ENCODE measurements at regions not wholly inside any gene's neighbourhood (a gene's known extent, or its start where the extent isn't known, plus 50 kb on each side); places are given as distances from the start of the nearest gene placed in this dataset.

GRCh38 chr5:157914151-157914788 is 55.3 kb upstream of the CLINT1 start:
- no peaks in the 10 kb centered on the region for H3K9me3 ChIP-seq
- TF ChIP-seq CTCF (IDR thresholded peaks at IDR 0.05), result no peak
- no peaks in the 10 kb centered on the region for H3K27me3 ChIP-seq
- H3K36me3 ChIP-seq, result no peaks in the 10 kb centered on the region
- peak overlapping the region in 1 of 4 donors; percentile 57 for H3K27ac ChIP-seq
- FAIRE-seq, result no peak
- H3K4me1 ChIP-seq, result peaks cover 9 to 19% (median 16%) of the 10 kb centered on the region in 3 donors
- WGBS, 2 donors, result 52 to 56% methylated on average over 7 of the region's 7 CpGs
- no peak for DNase-seq
- ATAC-seq, result peak in 2 of 4 donors; percentile 22 to 38
- intact Hi-C loops (cut with DNase I), result no loop called here
- no peak overlapping the region for H3K4me3 ChIP-seq

GRCh38 chr5:157913575-157913974 is 54.6 kb upstream of the CLINT1 start:
- DNase-seq, result no peak
- 70 to 76% methylated on average over 2 of the region's 2 CpGs for WGBS, 2 donors
- H3K9me3 ChIP-seq, result no peaks in the 10 kb centered on the region
- peaks cover 9 to 19% (median 12%) of the 10 kb centered on the region in 3 donors for H3K4me1 ChIP-seq
- TF ChIP-seq CTCF (IDR thresholded peaks at IDR 0.05), result no peak
- H3K27ac ChIP-seq, result peak overlapping the region in 1 of 4 donors; percentile 46
- ATAC-seq, result no peak
- FAIRE-seq, result no peak
- intact Hi-C loops (cut with DNase I), result no loop called here
- no peaks in the 10 kb centered on the region for H3K27me3 ChIP-seq
- no peaks in the 10 kb centered on the region for H3K36me3 ChIP-seq
- H3K4me3 ChIP-seq, result no peak overlapping the region

GRCh38 chr5:157912621-157913325 is 53.8 kb upstream of the CLINT1 start:
- intact Hi-C loops (cut with DNase I), result no loop called here
- H3K9me3 ChIP-seq, result no peaks in the 10 kb centered on the region
- no peak overlapping the region for H3K4me3 ChIP-seq
- no peak for TF ChIP-seq CTCF (IDR thresholded peaks at IDR 0.05)
- ATAC-seq (peak in 3 of 4 donors; percentile 24 to 42 (median 31)), FAIRE-seq (no peak), DNase-seq (no peak)
- peak overlapping the region in 2 of 4 donors; percentile 5 to 46 for H3K27ac ChIP-seq
- H3K27me3 ChIP-seq, result no peaks in the 10 kb centered on the region
- H3K4me1 ChIP-seq, result peaks cover 9 to 15% (median 9%) of the 10 kb centered on the region in 3 donors
- H3K36me3 ChIP-seq, result no peaks in the 10 kb centered on the region
- 52 to 54% methylated on average over 10 of the region's 10 CpGs for WGBS, 2 donors

- Histone ChIP-seq H3K36me3 (no peaks in the 10 kb centered on the region), H3K9me3 (no peaks in the 10 kb centered on the region), H3K4me1 (peaks cover 5 to 15% (median 9%) of the 10 kb centered on the region in 3 donors), H3K4me3 (no peak overlapping the region), H3K27me3 (no peaks in the 10 kb centered on the region), H3K27ac (no peak overlapping the region)
- no peak for DNase-seq
- FAIRE-seq, result no peak
- WGBS, 2 donors, result 96 to 98% methylated on average over 12 of the region's 12 CpGs
- ATAC-seq, result no peak
- intact Hi-C loops (cut with DNase I), result no loop called here
- no peak for TF ChIP-seq CTCF (IDR thresholded peaks at IDR 0.05)
Measured at GRCh38 chr5:157911568-157911967, 52.6 kb upstream of the CLINT1 start.

Data from pancreas (tissue), 10 donors.